HG02870 (cell line): ENCODE measurements at regions not wholly inside any gene's neighbourhood (a gene's known extent, or its start where the extent isn't known, plus 50 kb on each side); places are given as distances from the start of the nearest gene placed in this dataset.

Experiments
- ATAC-seq: cut with Tn5 transposase; IDR thresholded peaks from one replicate; pipeline ENCODE4 v1.9.1; 2021; ENCODE audit warnings: mild to moderate bottlenecking, moderate library complexity; ENCODE audit not compliant: unreplicated experiment

GRCh38 chr22:47608421-47608820 lies 846.0 kb downstream of the TBC1D22A start:
- no peak for ATAC-seq

DNA sequence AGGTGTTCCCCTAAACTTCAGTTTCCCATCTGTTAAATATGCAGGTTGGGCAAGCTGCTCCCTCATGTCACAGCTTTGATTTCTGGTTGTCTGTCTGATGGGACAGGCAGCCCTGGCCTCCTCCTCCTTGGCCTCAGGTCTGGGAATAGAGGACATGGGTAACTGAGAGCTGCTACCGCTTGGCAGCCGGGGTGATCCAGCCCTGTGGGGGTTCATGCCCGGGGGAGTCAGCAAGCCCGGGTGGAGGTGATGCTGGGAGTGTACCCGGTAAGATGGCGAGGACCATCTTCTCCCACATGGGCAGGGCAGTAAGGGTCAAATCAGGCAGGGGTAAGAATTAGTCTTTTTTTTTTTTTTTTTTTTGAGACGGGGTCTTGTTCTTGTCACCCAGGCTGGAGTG lies 845.0 kb downstream of the TBC1D22A start:
- no peak for ATAC-seq

DNA sequence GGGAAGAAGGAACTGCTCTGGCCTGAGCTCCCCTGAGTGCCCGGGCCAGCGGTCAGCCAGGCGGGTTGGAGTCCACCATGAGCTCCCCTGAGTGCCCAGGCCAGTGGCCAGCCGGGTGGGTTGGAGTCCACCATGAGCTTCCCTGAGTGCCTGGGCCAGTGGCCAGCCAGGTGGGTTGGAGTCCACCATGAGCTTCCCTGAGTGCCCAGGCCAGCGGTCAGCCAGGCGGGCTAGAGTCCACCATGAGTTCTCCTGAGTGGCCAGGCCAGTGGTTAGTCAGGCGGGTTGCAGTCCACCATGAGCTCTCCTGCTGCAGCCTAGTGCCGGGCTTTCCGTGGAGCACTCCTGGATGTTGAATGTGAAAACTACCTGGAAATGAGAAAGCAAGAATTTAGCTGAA lies 844.0 kb downstream of the TBC1D22A start:
- no peak for ATAC-seq

- ATAC-seq, result no peak
Measured at GRCh38 chr22:47605886-47606285, 843.4 kb downstream of the TBC1D22A start.

DNA sequence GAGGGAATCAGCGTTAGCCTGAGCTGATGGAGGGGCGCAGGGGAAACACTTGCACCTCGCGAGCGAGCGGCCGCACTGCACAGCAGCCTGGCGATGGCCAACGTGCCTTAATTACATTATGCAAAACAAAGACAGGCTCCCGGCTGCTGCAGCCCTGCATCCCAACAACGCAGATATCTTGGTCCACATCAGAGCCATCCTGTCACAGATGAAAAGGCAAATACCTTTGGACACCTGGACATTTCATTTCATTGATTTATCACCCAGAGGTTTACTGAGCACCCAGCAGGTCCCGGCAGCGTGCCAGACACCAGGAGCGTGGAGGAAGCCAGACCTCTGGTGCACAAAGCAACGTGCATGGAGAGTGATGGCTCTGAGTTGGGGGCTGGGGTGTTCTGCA lies 843.0 kb downstream of the TBC1D22A start:
- ATAC-seq, result no peak

- no peak for ATAC-seq
Measured at GRCh38 chr22:47604563-47604962, 842.1 kb downstream of the TBC1D22A start.

- no peak for ATAC-seq
Measured at GRCh38 chr22:47602732-47603131, 840.3 kb downstream of the TBC1D22A start.

GRCh38 chr22:47601666-47602065 lies 839.2 kb downstream of the TBC1D22A start:
- no peak for ATAC-seq

DNA sequence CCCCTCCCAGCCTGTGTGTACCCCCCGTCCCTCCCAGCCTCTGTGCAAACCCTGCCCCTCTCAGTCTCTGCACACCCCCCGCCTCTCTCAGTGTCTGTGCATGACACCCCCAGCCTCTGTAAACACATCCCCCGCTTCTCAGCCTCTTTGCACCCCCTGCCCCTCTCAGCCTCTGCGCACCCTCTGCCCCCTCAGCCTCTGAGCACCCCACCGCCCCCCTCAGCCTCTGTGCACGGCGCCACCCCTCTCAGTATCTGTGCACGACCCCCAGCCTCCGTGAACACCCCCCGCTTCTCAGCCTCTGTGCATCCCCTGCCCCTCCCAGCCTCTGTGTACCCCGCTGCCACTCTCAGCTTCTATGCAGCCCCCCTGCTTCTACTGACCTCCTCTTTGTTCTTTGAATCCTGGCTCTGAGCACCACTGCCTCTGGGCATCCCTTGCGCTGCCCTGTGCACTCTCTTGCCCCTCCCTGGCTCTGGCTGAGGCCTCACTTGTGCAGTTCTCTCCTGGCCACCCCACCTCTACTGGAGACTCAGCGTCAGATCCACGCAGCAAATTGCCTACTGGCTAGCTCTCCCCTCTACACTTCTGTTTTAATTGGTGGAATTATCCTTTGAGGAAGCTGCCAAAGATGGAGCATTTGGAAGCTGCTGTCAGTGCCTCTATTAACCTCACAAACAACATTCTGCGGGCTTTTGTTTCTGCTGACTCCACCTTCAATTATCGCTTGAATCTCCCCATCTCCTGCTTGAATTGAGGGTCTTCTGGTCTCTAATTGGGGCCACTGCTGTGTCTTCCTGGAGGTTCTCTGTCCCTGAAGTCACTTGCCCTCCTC lies 838.6 kb downstream of the TBC1D22A start:
- ATAC-seq, result no peak

DNA sequence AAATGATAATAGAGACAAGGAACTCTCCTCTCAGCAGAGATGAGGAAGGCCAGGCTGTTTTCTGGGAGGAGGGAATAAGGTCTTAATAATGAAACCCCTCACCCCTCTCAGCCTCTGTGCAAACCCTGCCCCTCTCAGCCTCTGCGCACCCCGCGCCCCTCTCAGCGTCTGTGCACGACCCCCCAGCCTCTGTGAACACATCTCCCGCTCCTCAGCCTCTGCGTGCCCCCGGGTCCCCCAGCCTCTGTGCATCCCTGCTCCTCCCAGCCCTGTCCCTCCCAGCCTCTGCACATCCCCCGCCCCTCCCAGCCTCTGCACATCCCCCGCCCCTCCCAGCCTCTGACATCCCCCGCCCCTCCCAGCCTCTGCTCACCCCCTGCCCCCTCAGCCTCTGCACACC lies 837.8 kb downstream of the TBC1D22A start:
- ATAC-seq, result no peak

GRCh38 chr22:47599753-47600152 lies 837.3 kb downstream of the TBC1D22A start:
- ATAC-seq, result no peak

GRCh38 chr22:47598864-47599263 lies 836.4 kb downstream of the TBC1D22A start:
- no peak for ATAC-seq

GRCh38 chr22:47597041-47597440 lies 834.6 kb downstream of the TBC1D22A start:
- no peak for ATAC-seq

DNA sequence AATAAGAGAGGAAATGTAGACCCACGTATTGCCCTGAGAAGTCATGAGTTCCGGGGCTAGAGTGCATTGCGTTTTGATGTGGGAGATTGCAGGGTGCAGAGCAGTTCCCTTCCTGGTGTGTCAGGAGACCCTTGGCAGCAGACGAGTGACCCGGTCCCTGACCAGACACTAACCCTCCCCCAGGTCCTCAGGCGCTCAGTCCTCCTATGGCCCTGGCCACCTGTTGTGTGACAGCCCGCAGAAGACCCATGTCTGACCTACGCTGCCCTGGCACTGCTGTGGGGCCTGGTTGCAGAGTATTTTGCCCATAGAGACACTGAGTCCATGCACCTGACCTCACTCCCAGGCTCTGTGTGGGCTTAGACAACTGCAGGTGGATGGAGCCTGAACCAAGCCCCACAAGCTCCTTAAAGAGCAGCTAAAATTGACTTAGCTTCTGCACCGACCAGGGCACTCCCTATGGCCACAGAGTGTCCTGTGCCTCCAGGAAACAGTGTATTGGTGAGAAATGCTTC lies 833.8 kb downstream of the TBC1D22A start:
- no peak for ATAC-seq

DNA sequence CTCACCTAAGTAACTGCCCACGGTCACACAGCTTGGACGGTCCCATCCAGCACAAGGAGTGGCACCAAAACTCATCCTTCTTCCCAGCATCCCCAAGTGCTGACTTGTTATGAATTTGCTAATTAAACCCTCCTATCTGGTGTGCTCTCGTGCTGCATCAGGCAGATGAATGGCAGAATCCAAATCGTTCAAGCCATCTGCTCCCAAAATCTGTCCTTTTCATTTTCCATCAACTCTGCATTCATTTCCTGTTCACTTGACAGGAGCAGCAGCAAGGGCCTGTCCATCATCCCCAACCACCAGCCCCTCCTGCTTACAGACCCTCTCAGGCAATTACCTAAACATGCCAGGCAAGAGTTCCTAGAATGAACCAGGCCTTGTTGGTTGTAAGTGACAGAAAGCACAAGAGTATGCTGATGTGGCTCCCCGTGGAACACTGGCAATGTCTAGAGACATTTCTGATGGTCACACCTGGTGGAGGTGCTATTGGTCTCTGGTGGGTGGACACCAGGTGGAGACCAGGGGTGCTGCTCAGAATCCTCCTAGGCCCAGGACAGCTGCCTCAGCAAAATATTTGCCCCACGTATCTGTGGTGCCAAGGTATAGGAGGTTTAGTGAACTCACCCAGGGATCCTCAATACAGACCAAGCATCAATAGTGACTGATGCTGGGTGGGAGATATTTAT lies 832.5 kb downstream of the TBC1D22A start:
- ATAC-seq, result no peak

- no peak for ATAC-seq
Measured at GRCh38 chr22:47593911-47594311, 831.5 kb downstream of the TBC1D22A start.

- ATAC-seq, result no peak
Measured at GRCh38 chr22:47593291-47593690, 830.8 kb downstream of the TBC1D22A start.

- no peak for ATAC-seq
Measured at GRCh38 chr22:47592791-47593190, 830.3 kb downstream of the TBC1D22A start.

- ATAC-seq, result no peak
Measured at GRCh38 chr22:47591709-47592108, 829.3 kb downstream of the TBC1D22A start.

GRCh38 chr22:47591016-47591415 lies 828.6 kb downstream of the TBC1D22A start:
- no peak for ATAC-seq

DNA sequence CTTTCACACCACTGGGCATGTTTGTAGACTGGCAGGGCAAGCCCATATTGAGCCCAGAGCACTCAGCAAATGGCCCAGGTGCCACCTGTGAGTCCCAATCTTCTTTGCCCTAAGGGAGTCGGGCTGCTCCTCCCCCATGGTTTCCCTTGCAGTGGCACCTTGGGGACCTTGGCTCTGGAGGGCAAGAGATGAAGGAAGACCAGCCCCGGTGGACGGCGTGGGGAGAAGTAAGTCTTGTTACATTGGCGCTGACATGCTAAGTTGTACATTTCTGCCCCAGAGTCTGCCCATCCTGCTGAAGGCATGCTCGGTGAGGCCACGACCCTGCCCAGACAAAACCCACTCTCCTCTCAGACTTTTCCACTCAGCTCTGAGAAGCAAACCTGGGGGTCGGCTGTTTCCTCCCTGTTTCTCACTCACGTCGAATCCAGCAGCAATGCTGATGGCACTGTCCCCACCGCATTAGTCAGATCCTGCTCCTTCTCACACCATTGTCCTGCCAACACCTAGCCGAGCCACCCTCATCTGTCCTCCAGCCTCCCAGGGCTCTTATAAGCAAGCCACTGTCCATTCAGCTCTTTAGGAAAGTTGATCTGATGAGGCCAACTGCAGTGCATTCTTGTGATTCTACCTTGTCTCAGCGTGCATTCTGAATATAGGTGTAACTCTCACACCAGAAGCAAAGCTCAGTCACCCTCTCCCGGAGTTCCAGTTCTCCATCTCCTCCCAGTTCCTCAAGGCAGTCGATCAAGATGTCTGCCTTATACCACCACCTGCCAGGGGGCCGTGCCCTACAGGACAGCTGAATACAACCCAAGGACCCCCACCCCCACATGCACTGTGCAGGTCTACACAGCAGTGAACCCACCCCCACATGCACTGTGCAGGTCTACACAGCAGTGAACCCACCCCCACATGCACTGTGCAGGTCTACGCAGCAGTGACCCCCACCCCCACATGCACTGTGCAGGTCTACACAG lies 827.1 kb downstream of the TBC1D22A start:
- ATAC-seq, result no peak
